Prostate gland (tissue), 2 donors: ENCODE measurements at regions not wholly inside any gene's neighbourhood (a gene's known extent, or its start where the extent isn't known, plus 50 kb on each side); places are given as distances from the start of the nearest gene placed in this dataset.
"Not testable (repeated sequence)": the region's sequence is repeated elsewhere in the genome, so short reads cannot be mapped to it uniquely, and the experiment has no call there.

ENCODE experiments used
- DNase-seq: peaks from one replicate; pipeline ENCODE4 v3.0.0-alpha.2; 2019; ENCODE audit warnings: low spot score
- H3K27ac ChIP-seq, 2 donors: fragments of 200-600 bp; sonication (generic); 2 replicates each; pipeline ENCODE4 v1.5.1; 2017 to 2019
- H3K27me3 ChIP-seq: fragments of 200-600 bp; sonication (generic); replicated peaks from 2 replicates; pipeline ENCODE4 v1.5.1; 2019; ENCODE audit not compliant: insufficient read depth
- H3K36me3 ChIP-seq, 2 donors: fragments of 200-600 bp; sonication (generic); 1 replicate in 1 of 2; 2 replicates in 1 of 2; pipeline versions ENCODE4 v1.5.1 to v1.8.1; 2017 to 2019
- H3K4me1 ChIP-seq: fragments of 200-600 bp; sonication (generic); replicated peaks from 2 replicates; pipeline ENCODE4 v1.5.1; 2019
- H3K4me3 ChIP-seq, 2 donors: fragments of 200-600 bp; sonication (generic); 2 replicates each; pipeline ENCODE4 v1.5.1; 2017 to 2019
- H3K9me3 ChIP-seq: fragments of 200-600 bp; sonication (generic); 2 replicates; pipeline ENCODE4 v1.5.1; 2017
- WGBS: methylation state at CpG from one replicate; pipeline ENCODE4 v1.1.5; 2018; 5-methylcytosine and 5-hydroxymethylcytosine counted together
- intact Hi-C: fragments of 100-400 bp; cut with DNase I; formaldehyde crosslinking; loops from one replicate; pipeline ENCODE4 v1.14.2; 2022

- H3K27ac ChIP-seq, H3K4me3 ChIP-seq, H3K4me1 ChIP-seq, H3K9me3 ChIP-seq, H3K36me3 ChIP-seq, DNase-seq, H3K27me3 ChIP-seq, intact Hi-C loops: not testable (repeated sequence)
- 20% methylated on average over 4 of the region's 8 CpGs for WGBS
Measured at GRCh38 chr15:101955840-101956239, 143.8 kb downstream of the OR4F15 start.

- intact Hi-C loops, DNase-seq, H3K36me3 ChIP-seq, H3K27me3 ChIP-seq, H3K4me3 ChIP-seq, H3K9me3 ChIP-seq, H3K4me1 ChIP-seq, H3K27ac ChIP-seq: not testable (repeated sequence)
- WGBS: 80% methylated on average over 1 of the region's 4 CpGs
Measured at GRCh38 chr15:101958656-101959055, 146.7 kb downstream of the OR4F15 start.

DNA sequence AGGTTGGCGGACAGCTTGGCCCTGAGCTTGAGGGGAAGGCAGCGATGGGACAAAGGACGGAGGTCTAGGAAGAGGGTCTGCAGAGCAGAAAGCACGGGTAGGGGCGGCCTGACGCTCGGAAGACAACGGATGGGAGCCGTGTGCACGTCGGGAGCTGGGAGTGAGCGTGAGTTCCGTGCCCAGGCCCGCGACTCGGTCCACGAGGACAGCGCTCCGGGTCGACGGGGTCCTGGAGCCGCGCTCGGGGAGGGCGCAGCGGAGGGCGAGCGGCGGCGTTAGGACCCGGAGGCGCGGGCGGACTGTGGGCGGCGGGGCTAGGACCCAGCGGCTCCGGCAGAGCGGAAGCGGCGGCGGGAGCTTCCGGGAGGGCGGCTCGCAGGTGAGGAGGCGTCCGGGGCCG lies 149.3 kb downstream of the OR4F15 start:
- H3K4me3 ChIP-seq, DNase-seq, H3K27ac ChIP-seq, H3K27me3 ChIP-seq, H3K9me3 ChIP-seq, intact Hi-C loops, H3K36me3 ChIP-seq, H3K4me1 ChIP-seq: not testable (repeated sequence)
- no CpG with 5 or more reads among the region's 48 CpGs for WGBS

- H3K9me3 ChIP-seq, H3K36me3 ChIP-seq, H3K4me1 ChIP-seq, intact Hi-C loops, H3K27me3 ChIP-seq, DNase-seq, H3K27ac ChIP-seq: not testable (repeated sequence)
- WGBS: no CpG with 5 or more reads among the region's 41 CpGs
- peak overlapping the region in 1 of 2 donors; percentile 24 for H3K4me3 ChIP-seq
Measured at GRCh38 chr15:101961765-101962164, 149.8 kb downstream of the OR4F15 start.

- H3K4me1 ChIP-seq, intact Hi-C loops, H3K4me3 ChIP-seq, DNase-seq, H3K27me3 ChIP-seq, H3K36me3 ChIP-seq, H3K27ac ChIP-seq, H3K9me3 ChIP-seq: not testable (repeated sequence)
- 96% methylated on average over 8 of the region's 8 CpGs for WGBS
Measured at GRCh38 chr15:101963687-101964086, 151.7 kb downstream of the OR4F15 start.

GRCh38 chr15:101965353-101965752 lies 153.4 kb downstream of the OR4F15 start:
- H3K27me3 ChIP-seq, H3K9me3 ChIP-seq, H3K27ac ChIP-seq, H3K36me3 ChIP-seq, DNase-seq, intact Hi-C loops, H3K4me1 ChIP-seq, H3K4me3 ChIP-seq: not testable (repeated sequence)
- WGBS: 73% methylated on average over 2 of the region's 2 CpGs

DNA sequence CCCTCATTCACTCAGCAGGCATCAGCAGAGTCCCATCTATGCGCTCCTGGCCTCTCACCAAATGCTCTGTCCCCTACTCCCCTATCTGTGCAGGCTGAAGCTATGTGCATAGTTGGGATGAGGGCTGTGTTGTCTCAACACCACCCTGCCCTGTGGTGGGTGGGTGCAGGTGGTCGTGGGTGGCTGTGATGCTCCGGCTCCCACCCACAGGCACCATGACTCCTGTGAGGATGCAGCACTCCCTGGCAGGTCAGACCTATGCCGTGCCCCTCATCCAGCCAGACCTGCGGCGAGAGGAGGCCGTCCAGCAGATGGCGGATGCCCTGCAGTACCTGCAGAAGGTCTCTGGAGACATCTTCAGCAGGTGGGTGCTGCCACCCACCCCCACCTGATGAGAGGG lies 153.9 kb downstream of the OR4F15 start:
- H3K9me3 ChIP-seq, H3K36me3 ChIP-seq, DNase-seq, H3K27me3 ChIP-seq, H3K27ac ChIP-seq, intact Hi-C loops, H3K4me3 ChIP-seq, H3K4me1 ChIP-seq: not testable (repeated sequence)
- 86% methylated on average over 8 of the region's 8 CpGs for WGBS

DNA sequence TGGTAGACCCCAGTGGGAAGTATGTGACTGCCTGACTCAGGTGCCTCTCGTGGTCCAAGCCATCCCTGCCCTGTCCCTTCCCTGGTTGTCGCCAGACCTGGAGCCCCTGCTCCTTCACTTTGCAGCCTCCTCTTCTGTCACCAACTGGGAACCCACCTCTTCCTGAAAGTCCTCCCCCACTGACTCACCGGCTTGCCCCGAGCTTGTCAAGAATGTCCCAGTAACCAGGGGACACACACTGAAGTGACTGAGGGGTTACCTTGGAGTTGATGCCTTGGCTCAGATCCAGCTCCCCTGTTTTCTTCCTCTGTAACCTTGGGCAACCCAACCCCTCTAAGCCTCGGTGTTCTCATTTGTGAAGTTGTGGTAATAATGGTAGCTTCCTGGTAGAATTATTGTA lies 155.4 kb downstream of the OR4F15 start:
- H3K9me3 ChIP-seq, intact Hi-C loops, H3K36me3 ChIP-seq, H3K4me3 ChIP-seq, H3K27ac ChIP-seq, DNase-seq, H3K27me3 ChIP-seq, H3K4me1 ChIP-seq: not testable (repeated sequence)
- WGBS: 88% methylated on average over 1 of the region's 5 CpGs

- H3K27ac ChIP-seq, H3K27me3 ChIP-seq, intact Hi-C loops, H3K4me3 ChIP-seq, H3K36me3 ChIP-seq, H3K9me3 ChIP-seq, DNase-seq, H3K4me1 ChIP-seq: not testable (repeated sequence)
- 76% methylated on average over 3 of the region's 6 CpGs for WGBS
Measured at GRCh38 chr15:101970605-101971004, 158.6 kb downstream of the OR4F15 start.

GRCh38 chr15:101977281-101977680 lies 165.3 kb downstream of the OR4F15 start:
- H3K36me3 ChIP-seq, H3K4me1 ChIP-seq, intact Hi-C loops, H3K27ac ChIP-seq, H3K9me3 ChIP-seq, H3K4me3 ChIP-seq, DNase-seq, H3K27me3 ChIP-seq: not testable (repeated sequence)
- no CpG with 5 or more reads among the region's 8 CpGs for WGBS

GRCh38 chr15:101980206-101980910 lies 168.4 kb downstream of the OR4F15 start:
- H3K9me3 ChIP-seq, intact Hi-C loops, H3K36me3 ChIP-seq, H3K4me1 ChIP-seq, H3K27me3 ChIP-seq, H3K27ac ChIP-seq, H3K4me3 ChIP-seq: not testable (repeated sequence)
- 73% methylated on average over 52 of the region's 53 CpGs for WGBS
- peak; percentile 5 for DNase-seq
